Kasumi-1 (cell line): ENCODE measurements at regions not wholly inside any gene's neighbourhood (a gene's known extent, or its start where the extent isn't known, plus 50 kb on each side); places are given as distances from the start of the nearest gene placed in this dataset.
"Not testable (repeated sequence)": the region's sequence is repeated elsewhere in the genome, so short reads cannot be mapped to it uniquely, and the experiment has no call there.

Source experiments
- DNase-seq, 2 experiments: peaks; one replicate each; lab custom pipeline; 2025; lab: John Stamatoyannopoulos, UW

GRCh38 chr7:52592698-52593097, 442.7 kb upstream of the POM121L12 start:
- no peak for DNase-seq

DNA sequence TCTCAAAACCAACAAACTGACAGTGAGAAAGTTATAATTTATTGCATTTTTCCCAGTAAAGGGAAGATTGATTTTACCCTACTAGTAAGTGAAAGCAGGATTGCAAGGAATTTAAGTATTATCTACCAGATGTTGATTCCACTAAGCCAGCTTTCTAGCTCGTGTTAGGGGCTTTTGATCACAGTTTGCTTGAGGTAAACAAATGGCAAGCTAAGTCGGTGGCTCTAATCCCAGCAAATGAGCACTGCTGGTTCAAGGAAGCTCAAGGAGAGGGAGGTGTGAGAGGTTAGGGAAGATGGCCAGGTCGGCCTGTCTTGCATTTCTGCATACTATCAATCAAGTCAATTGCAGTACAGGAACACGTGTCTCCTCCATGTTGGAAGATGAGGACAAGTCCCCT, 448.7 kb upstream of the POM121L12 start:
- DNase-seq: no peak

GRCh38 chr7:52584041-52584440, 451.4 kb upstream of the POM121L12 start:
- DNase-seq: no peak

- DNase-seq: not testable (repeated sequence)
These were observed 462.3 kb upstream of the POM121L12 start for GRCh38 chr7:52573141-52573540.

- no peak for DNase-seq
These were observed 464.4 kb upstream of the POM121L12 start for GRCh38 chr7:52571026-52571425.

- DNase-seq: no peak
These were observed 466.3 kb upstream of the POM121L12 start for GRCh38 chr7:52569151-52569550.

DNA sequence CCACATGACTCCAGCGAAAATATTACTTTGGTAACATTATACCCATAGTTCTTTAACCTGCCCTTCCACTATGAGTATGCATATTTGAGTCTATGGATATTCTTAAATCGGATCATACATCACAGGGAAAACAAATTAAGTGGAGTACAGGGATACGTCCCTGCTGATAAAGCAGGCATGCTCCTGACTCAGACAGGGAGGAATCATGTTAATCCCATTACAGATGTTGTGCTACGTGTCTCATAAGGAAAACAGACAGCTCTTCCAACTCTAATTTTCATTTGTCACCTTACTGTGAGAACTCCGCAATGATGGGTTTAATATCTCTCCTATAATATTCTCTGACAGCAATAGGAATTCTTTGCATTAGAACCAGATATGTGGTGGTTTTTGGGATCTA, 469.5 kb upstream of the POM121L12 start:
- DNase-seq: no peak

DNA sequence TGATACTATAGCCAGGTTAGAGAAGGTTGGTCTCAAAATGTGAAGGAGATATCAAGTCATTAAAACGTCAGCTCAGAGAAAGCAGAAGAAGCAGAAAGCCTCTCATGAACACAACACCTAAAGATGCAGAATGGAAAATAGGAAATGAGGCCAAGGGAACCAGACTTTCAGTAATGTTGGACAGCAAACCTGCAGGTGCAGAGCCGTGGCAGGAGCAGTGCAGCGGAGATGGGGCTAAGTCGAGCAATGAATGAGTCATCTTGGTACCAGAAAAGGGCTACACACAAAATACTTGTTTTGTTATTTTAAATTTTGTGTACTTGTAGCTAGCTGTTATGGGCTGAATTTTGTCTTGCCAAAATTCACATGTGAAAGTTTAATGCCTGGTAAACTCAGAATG, 479.6 kb upstream of the POM121L12 start:
- DNase-seq: no peak

GRCh38 chr7:52547308-52547910, 488.0 kb upstream of the POM121L12 start:
- DNase-seq: no peak

DNA sequence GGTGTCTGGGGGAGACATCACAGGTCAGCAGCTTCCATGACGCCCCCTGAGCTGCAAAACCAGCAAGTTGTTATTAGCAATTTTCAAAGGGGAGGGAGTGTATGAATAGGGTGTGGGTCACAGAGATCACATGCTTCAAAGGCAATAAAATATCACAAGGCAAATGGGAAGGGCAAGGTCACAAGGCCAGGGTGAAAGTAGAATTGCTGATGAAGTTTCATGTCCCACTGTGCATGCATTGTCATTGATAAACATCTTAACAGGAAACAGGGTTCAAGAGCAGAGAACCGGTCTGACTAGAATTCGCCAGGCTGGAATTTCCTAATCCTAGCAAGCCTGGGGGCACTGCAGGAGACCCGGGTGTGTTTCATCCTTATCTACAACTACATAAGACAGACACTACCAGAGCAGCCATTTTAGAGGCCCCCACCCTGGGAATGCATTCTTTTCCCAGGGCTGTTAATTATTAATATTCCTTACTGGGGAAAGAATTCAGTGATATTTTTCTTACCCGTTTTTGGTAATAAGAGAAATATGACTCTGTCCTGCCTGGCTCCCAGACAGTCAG, 494.2 kb upstream of the POM121L12 start:
- not testable (repeated sequence) for DNase-seq

DNA sequence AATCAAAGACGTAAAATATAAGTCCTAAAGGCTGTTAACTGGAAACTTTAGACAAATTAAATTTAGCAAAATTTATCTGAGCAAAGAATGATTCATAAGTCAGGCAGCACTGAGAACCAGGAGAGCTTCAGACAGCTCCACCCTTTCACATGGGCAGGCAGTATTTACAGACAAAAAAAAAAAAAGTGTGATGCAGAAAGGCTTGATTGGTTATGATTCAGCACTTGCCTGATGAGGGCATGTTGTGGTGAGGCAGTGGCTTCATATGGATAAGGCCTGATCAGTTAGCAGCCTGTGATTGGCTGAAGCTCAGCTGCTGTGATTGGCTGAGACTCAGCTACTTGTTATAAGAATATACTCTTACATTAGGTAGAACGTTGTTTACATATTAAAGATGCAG, 495.4 kb upstream of the POM121L12 start:
- DNase-seq: no peak

DNA sequence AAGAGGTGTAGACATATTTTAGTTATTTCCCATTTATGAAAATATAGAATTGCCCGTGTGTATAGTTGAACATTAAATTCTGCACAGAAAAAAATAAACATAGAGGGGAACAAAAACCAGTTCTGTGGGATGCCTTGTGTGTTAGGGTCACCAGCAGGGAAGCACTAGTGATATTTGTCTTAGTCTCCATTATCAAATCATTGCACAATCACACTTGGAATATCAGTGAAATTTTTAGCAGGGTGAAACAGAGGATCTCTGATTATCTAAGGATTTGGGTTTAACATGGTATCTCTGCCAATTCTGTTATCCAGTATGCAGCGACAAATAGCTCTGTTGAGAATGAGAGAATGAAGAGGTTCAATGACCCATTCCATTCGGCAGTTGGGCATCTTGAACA, 496.0 kb upstream of the POM121L12 start:
- DNase-seq: no peak

- no peak for DNase-seq
These were observed 498.4 kb upstream of the POM121L12 start for GRCh38 chr7:52537051-52537450.

DNA sequence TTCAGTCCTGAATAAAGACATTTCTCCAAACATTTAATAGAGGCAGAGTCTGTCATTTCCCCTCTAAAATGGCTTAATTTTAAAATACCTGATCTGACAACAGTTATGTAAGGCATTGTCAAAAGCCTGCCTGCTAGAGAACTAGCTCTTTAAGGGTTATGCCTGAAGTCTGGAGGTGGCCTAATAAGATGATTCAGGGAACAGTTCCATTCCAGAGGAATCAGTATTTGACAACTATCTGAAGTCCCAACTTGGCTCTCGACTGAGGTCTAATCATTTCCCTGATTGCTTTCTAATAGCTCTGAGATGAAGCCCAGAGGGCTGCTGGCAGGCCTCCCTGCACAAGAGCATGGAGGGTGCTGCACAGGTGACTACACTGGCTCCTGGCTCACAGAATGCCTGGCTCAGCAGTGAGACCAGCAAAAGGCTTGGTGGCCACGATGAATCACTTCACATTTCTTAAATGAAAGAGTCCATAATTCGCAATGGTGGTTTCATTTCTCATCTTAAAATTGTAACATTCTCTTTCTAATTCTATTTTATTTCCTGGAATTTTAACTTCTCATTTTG, 509.6 kb upstream of the POM121L12 start:
- DNase-seq: no peak

- no peak for DNase-seq
These were observed 516.6 kb upstream of the POM121L12 start for GRCh38 chr7:52518869-52519268.

DNA sequence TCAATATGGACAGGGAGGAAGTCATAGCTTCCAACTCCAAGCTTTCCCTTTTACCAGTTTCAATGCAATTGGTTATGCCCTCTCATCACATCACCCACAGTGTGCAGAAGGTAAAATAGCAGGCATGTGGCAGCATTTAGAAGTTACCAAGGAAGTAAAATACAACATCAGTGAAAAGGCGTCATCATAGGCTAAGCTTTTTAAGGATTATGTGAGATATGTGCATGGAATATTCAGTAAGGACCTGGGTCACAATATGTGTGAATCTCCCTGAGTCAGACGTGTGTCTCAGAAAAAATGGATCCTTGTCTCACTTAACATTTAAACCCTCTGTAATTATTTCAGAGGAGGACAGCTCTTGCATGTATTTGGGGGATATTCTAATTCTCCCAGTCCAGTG, 522.8 kb upstream of the POM121L12 start:
- DNase-seq: no peak

- peak; percentile 39 to 41 for DNase-seq
These were observed 527.7 kb upstream of the POM121L12 start for GRCh38 chr7:52507546-52508255.

- DNase-seq: no peak
These were observed 529.1 kb upstream of the POM121L12 start for GRCh38 chr7:52506325-52506724.

DNA sequence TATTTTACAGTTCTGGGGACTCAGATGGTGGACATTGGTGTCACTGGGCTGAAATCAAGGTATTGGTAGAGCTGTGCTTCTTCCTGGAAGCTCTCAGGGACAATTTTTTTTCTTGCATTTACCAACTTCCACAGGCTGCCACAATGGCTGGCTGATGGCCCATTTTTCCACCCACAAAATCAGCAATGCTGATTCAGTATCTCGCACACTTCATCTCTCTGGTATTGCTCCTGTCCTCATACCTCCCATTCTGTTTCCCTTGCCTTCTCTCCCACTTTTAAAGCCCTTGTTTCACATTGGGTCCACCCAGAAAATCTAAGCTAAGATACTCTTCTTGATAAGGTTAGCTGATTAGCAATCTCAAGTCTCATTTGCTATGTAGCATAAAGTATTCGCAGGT, 530.9 kb upstream of the POM121L12 start:
- no peak for DNase-seq

DNA sequence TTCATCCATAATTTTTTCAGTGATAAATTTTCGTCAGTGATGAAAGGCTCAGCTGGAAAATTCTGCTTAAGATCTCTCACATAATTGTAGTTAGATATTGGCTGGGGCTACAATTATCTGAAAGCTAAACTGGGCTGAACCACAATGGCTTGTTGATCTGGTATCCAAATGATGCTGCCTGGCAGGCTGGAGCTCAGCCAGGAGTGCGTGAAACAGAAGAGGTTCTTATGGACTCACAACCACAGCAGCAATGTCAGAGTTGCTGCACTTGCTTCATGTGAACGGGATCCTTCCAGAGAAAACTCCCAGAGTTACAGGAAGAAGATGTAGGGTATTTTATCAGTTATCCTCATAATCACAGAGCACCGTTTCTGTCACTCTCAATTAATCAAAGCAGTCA, 533.2 kb upstream of the POM121L12 start:
- DNase-seq: no peak

DNA sequence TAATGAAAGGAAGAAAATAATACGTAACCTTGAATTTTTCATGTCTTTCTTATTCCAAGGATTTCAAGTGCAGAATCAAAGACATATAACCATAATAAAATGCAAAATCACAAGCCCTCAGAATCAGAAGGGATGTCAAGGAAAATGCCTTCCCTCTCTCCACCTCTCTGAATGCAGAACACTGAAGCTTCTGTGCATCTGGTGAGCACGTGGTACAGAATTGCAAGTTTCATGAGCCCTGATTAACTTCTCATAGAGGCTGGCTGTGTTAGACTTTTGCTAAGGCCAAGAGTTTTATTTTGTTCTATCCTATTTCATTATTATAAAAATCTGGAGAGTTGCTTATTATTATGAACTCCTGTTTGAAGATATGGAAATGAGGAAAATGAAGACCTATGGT, 533.7 kb upstream of the POM121L12 start:
- DNase-seq: no peak

DNA sequence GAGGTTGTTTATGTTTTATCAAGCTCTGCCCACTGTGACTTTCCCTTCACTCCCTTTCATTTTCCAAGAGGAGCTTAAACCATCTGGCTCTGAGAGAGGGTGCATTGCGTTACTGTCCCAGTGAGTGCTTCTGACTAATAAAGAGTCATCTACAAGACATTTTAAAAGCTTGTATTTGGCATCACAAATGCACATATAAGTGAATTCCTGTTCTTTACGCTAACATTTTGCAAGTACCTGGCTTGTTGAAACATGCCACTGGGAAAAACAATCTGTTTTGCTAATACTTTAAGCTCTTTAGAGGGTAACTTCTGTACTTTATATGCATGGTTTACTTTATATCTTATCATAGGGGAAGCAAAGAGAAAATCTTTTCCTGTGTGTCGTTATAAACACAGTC, 534.6 kb upstream of the POM121L12 start:
- no peak for DNase-seq

GRCh38 chr7:52498366-52498765, 537.1 kb upstream of the POM121L12 start:
- no peak for DNase-seq
